ENCODE measurements at regions not wholly inside any gene's neighbourhood (a gene's known extent, or its start where the extent isn't known, plus 50 kb on each side); places are given as distances from the start of the nearest gene placed in this dataset.
A peak's percentile ranks its signal among the peaks of the same experiment; 100 is the strongest.
"Not testable (repeated sequence)": the region's sequence is repeated elsewhere in the genome, so short reads cannot be mapped to it uniquely, and the experiment has no call there.

DNA sequence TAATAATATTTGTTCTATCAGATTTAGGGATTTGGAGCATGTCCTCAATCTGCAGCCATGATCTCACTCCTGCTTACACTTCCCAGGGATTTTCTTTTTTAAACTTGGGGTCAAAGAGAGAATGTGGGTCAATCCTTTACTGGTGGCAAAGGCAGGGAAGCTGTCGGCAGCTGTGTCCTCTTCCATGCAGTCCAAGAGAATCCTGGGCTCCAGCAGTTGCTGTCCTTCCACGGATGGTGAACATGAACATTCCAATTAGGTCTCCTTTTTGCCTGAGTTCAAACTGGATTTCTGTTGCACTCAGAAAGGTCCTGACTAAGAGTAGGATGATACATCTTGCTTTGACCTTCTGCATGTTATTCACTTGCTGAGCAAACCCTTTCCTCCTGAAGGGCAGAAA lies 73.9 kb downstream of the ARL6IP4 start:
- Mint-ChIP-seq H3K36me3 (peaks cover 1 to 12% of the 10 kb centered on the region in 2 donors), H3K9me3 (no peaks in the 10 kb centered on the region), H3K4me3 (no peak overlapping the region), H3K4me1 (no peaks in the 10 kb centered on the region), H3K27ac (no peak overlapping the region), H3K27me3 (no peaks in the 10 kb centered on the region)
- Histone ChIP-seq H3K36me3 (ENCODE audit: insufficient read depth, low read length) (no peaks in the 10 kb centered on the region), H3K27me3 (ENCODE audit: insufficient read depth, low read length) (no peaks in the 10 kb centered on the region), H3K4me1 (ENCODE audit: insufficient read depth, low read length) (no peaks in the 10 kb centered on the region), H3K9me3 (ENCODE audit: control insufficient read depth in 1 of 2, low read length in 2 of 2) (no peaks in the 10 kb centered on the region), H3K4me3 (ENCODE audit: low read length in 2 of 2) (no peak overlapping the region), H3K27ac (ENCODE audit: low read depth, low read length) (no peak overlapping the region)
- CTCF ChIA-PET (ENCODE audit: partially characterized antibody): interaction anchor here (2.5 kb wide), 1 partner anchor 10 kb away, joined by 14 read pairs; no protein-coding TSS in a partner anchor
- intact Hi-C loops (cut with micrococcal nuclease): no loop called here
- DNase-seq: no peak
- POLR2A ChIA-PET (ENCODE audit: partially characterized antibody): no interaction called here

GRCh38 chr12:123051556-123051955 lies 71.1 kb downstream of the ARL6IP4 start:
- peaks cover 0 to 7% of the 10 kb centered on the region in 2 donors for H3K36me3 Mint-ChIP-seq
- no peak overlapping the region for H3K4me3 Mint-ChIP-seq
- Histone ChIP-seq H3K27me3 (ENCODE audit: insufficient read depth, low read length) (no peaks in the 10 kb centered on the region), H3K27ac (ENCODE audit: low read depth, low read length) (no peak overlapping the region), H3K4me1 (ENCODE audit: insufficient read depth, low read length) (no peaks in the 10 kb centered on the region), H3K9me3 (ENCODE audit: control insufficient read depth in 1 of 2, low read length in 2 of 2) (no peaks in the 10 kb centered on the region), H3K36me3 (ENCODE audit: insufficient read depth, low read length) (no peaks in the 10 kb centered on the region), H3K4me3 (ENCODE audit: low read length in 2 of 2) (no peak overlapping the region)
- peaks cover 0 to 1% (median 0%) of the 10 kb centered on the region in 4 donors for H3K4me1 Mint-ChIP-seq
- H3K27ac Mint-ChIP-seq: peak overlapping the region in 1 of 7 donors; percentile 37
- intact Hi-C loops (cut with micrococcal nuclease): no loop called here
- no peaks in the 10 kb centered on the region for H3K9me3 Mint-ChIP-seq
- ChIA-PET CTCF (ENCODE audit: partially characterized antibody) (no interaction called here), POLR2A (ENCODE audit: partially characterized antibody) (no interaction called here)
- H3K27me3 Mint-ChIP-seq: no peaks in the 10 kb centered on the region
- no peak for DNase-seq

GRCh38 chr12:123050913-123051312 lies 70.4 kb downstream of the ARL6IP4 start:
- Histone ChIP-seq H3K9me3 (ENCODE audit: control insufficient read depth in 1 of 2, low read length in 2 of 2) (no peaks in the 10 kb centered on the region), H3K4me1 (ENCODE audit: insufficient read depth, low read length) (no peaks in the 10 kb centered on the region), H3K27me3 (ENCODE audit: insufficient read depth, low read length) (no peaks in the 10 kb centered on the region), H3K36me3 (ENCODE audit: insufficient read depth, low read length) (no peaks in the 10 kb centered on the region), H3K4me3 (ENCODE audit: low read length in 2 of 2) (no peak overlapping the region), H3K27ac (ENCODE audit: low read depth, low read length) (no peak overlapping the region)
- peaks cover 0 to 5% of the 10 kb centered on the region in 2 donors for H3K36me3 Mint-ChIP-seq
- intact Hi-C loops (cut with micrococcal nuclease): no loop called here
- CTCF ChIA-PET (ENCODE audit: partially characterized antibody): no interaction called here
- H3K4me1 Mint-ChIP-seq: peaks cover 0 to 1% (median 0%) of the 10 kb centered on the region in 4 donors
- no peaks in the 10 kb centered on the region for H3K27me3 Mint-ChIP-seq
- POLR2A ChIA-PET (ENCODE audit: partially characterized antibody): no interaction called here
- no peak overlapping the region for H3K4me3 Mint-ChIP-seq
- peak overlapping the region in 1 of 7 donors; percentile 43 for H3K27ac Mint-ChIP-seq
- H3K9me3 Mint-ChIP-seq: no peaks in the 10 kb centered on the region
- DNase-seq: no peak

- H3K4me1 Mint-ChIP-seq: peaks cover 0 to 1% (median under 1%) of the 10 kb centered on the region in 4 donors
- Histone ChIP-seq H3K4me3 (ENCODE audit: low read length in 2 of 2) (no peak overlapping the region), H3K36me3 (ENCODE audit: insufficient read depth, low read length) (no peaks in the 10 kb centered on the region), H3K9me3 (ENCODE audit: control insufficient read depth in 1 of 2, low read length in 2 of 2) (no peaks in the 10 kb centered on the region), H3K27me3 (ENCODE audit: insufficient read depth, low read length) (no peaks in the 10 kb centered on the region), H3K4me1 (ENCODE audit: insufficient read depth, low read length) (no peaks in the 10 kb centered on the region), H3K27ac (ENCODE audit: low read depth, low read length) (no peak overlapping the region)
- no peaks in the 10 kb centered on the region for H3K27me3 Mint-ChIP-seq
- ChIA-PET CTCF (ENCODE audit: partially characterized antibody) (no interaction called here), POLR2A (ENCODE audit: partially characterized antibody) (no interaction called here)
- intact Hi-C loops (cut with micrococcal nuclease): no loop called here
- no peak for DNase-seq
- no peaks in the 10 kb centered on the region for H3K9me3 Mint-ChIP-seq
- H3K36me3 Mint-ChIP-seq: no peaks in the 10 kb centered on the region
- no peak overlapping the region for H3K4me3 Mint-ChIP-seq
- peak overlapping the region in 1 of 7 donors; percentile 43 for H3K27ac Mint-ChIP-seq
These were observed 69.9 kb downstream of the ARL6IP4 start for GRCh38 chr12:123050331-123050831.

GRCh38 chr12:123049398-123050240 lies 69.1 kb downstream of the ARL6IP4 start:
- intact Hi-C loops (cut with micrococcal nuclease): no loop called here
- H3K4me3 Mint-ChIP-seq: no peak overlapping the region
- POLR2A ChIA-PET (ENCODE audit: partially characterized antibody): no interaction called here

DNA sequence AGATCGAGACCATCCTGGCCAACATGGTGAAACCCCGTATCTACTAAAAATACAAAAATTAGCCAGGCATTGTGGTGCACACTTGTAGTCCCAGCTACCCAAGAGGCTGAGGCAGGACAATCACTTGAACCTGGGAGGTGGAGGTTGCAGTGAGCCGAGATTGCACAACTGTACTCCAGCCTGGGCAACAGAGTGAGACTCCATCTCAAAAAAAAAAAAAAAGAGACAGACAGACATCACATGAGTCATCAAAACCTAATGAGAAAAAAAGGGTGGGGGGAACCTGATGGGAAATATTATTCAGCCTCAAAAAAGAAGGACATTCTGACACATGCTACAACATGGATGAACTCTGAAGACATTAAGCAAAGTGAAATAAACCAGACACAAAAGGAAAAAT lies 67.4 kb downstream of the ARL6IP4 start:
- Mint-ChIP-seq H3K27ac (peak overlapping the region in 2 of 7 donors; percentile 22 to 37), H3K4me1 (peaks cover 9 to 23% (median 16%) of the 10 kb centered on the region in 4 donors)
- DNase-seq; H3K4me3 Mint-ChIP-seq; H3K36me3 ChIP-seq (ENCODE audit: insufficient read depth, low read length); H3K27me3 Mint-ChIP-seq; intact Hi-C loops (cut with micrococcal nuclease); H3K9me3 ChIP-seq (ENCODE audit: control insufficient read depth in 1 of 2, low read length in 2 of 2); POLR2A ChIA-PET (ENCODE audit: partially characterized antibody); H3K9me3 Mint-ChIP-seq; H3K27me3 ChIP-seq (ENCODE audit: insufficient read depth, low read length); H3K4me3 ChIP-seq (ENCODE audit: low read length in 2 of 2); H3K27ac ChIP-seq (ENCODE audit: low read depth, low read length); H3K36me3 Mint-ChIP-seq: not testable (repeated sequence)
- CTCF ChIA-PET (ENCODE audit: partially characterized antibody): interaction anchor here (7.6 kb wide), 1 partner anchor 27 kb away, joined by 29 read pairs; no protein-coding TSS in a partner anchor
- peaks cover 11% of the 10 kb centered on the region for H3K4me1 ChIP-seq (ENCODE audit: insufficient read depth, low read length)

More at GRCh38 chr12:123049398-123050240, 69.1 kb downstream of the ARL6IP4 start:
- Histone ChIP-seq H3K27ac (ENCODE audit: low read depth, low read length) (no peak overlapping the region), H3K36me3 (ENCODE audit: insufficient read depth, low read length) (no peaks in the 10 kb centered on the region), H3K9me3 (ENCODE audit: control insufficient read depth in 1 of 2, low read length in 2 of 2) (no peaks in the 10 kb centered on the region), H3K27me3 (ENCODE audit: insufficient read depth, low read length) (no peaks in the 10 kb centered on the region), H3K4me3 (ENCODE audit: low read length in 2 of 2) (no peak overlapping the region), H3K4me1 (ENCODE audit: insufficient read depth, low read length) (no peaks in the 10 kb centered on the region)
- Mint-ChIP-seq H3K27me3 (no peaks in the 10 kb centered on the region), H3K36me3 (no peaks in the 10 kb centered on the region), H3K27ac (no peak overlapping the region), H3K4me1 (peaks cover 4 to 8% (median 7%) of the 10 kb centered on the region in 4 donors), H3K9me3 (no peaks in the 10 kb centered on the region)
- DNase-seq: no peak
- CTCF ChIA-PET (ENCODE audit: partially characterized antibody): interaction anchor here (1.0 kb wide), 1 partner anchor 188 kb away, joined by 4 read pairs; no protein-coding TSS in a partner anchor

GRCh38 chr12:123047289-123047688 lies 66.8 kb downstream of the ARL6IP4 start:
- peaks cover 11% of the 10 kb centered on the region for H3K4me1 ChIP-seq (ENCODE audit: insufficient read depth, low read length)
- intact Hi-C loops (cut with micrococcal nuclease): no loop called here
- H3K36me3 ChIP-seq (ENCODE audit: insufficient read depth, low read length): no peaks in the 10 kb centered on the region
- no peaks in the 10 kb centered on the region for H3K27me3 Mint-ChIP-seq
- ChIA-PET CTCF (ENCODE audit: partially characterized antibody) (interaction anchor here (1.6 to 7.6 kb wide), 3 partner anchors 12 to 190 kb away, joined by 4 to 204 read pairs (median 29); partner anchors contain the start of genes MPHOSPH9 and MTRFR), POLR2A (ENCODE audit: partially characterized antibody) (interaction anchor here (0.6 kb wide), 1 partner anchor 12 kb away, joined by 3 read pairs; no protein-coding TSS in a partner anchor)
- peaks cover 9 to 23% (median 16%) of the 10 kb centered on the region in 4 donors for H3K4me1 Mint-ChIP-seq
- no peaks in the 10 kb centered on the region for H3K27me3 ChIP-seq (ENCODE audit: insufficient read depth, low read length)
- no peak overlapping the region for H3K4me3 ChIP-seq (ENCODE audit: low read length in 2 of 2)
- no peaks in the 10 kb centered on the region for H3K9me3 ChIP-seq (ENCODE audit: control insufficient read depth in 1 of 2, low read length in 2 of 2)
- peaks cover 0 to 2% (median 0%) of the 10 kb centered on the region in 8 donors for H3K9me3 Mint-ChIP-seq
- H3K36me3 Mint-ChIP-seq: no peaks in the 10 kb centered on the region
- no peak overlapping the region for H3K27ac ChIP-seq (ENCODE audit: low read depth, low read length)
- no peak overlapping the region for H3K4me3 Mint-ChIP-seq
- peak overlapping the region in 2 of 7 donors; percentile 22 to 37 for H3K27ac Mint-ChIP-seq
- no peak for DNase-seq
